GM12878 (cell line): ENCODE measurements at regions not wholly inside any gene's neighbourhood (a gene's known extent, or its start where the extent isn't known, plus 50 kb on each side); places are given as distances from the start of the nearest gene placed in this dataset.

Experiments
- ATAC-seq: fragments of 200-7000 bp; cut with Tn5 transposase; 3 replicates; pipeline ENCODE4 v1.9.1; 2020; ENCODE audit warnings: mild to moderate bottlenecking, moderate library complexity
- BruUV-seq: library from RNA; stranded (reverse); fragments of 400-500 nt; replicated peaks from 2 replicates; lab custom pipeline; 2021; lab: Mats Ljungman, UMichigan
- CTCF ChIA-PET: fragments of 300-600 bp; sonication (Branson Sonifier 250); formaldehyde crosslinking; extraction: SDS; loops from one replicate; lab custom pipeline; 2021; ENCODE audit warnings: inconsistent platforms; lab: Yijun Ruan, JAX
- POLR2A ChIA-PET: fragments of 350-600 bp; formaldehyde crosslinking; extraction: SDS; loops from one replicate; lab custom pipeline; 2021; ENCODE audit warnings: inconsistent platforms; lab: Charles Lee
- RAD21 ChIA-PET: fragments of 300-600 bp; sonication (Branson Sonifier 250); formaldehyde crosslinking; loops from one replicate; lab custom pipeline; 2023; ENCODE audit warnings: antibody characterized with exemption; ENCODE audit not compliant: unreplicated experiment; lab: Charles Lee
- SMC1A ChIA-PET: fragments of 300-600 bp; sonication (Branson Sonifier 250); formaldehyde crosslinking; loops from one replicate; lab custom pipeline; 2023; ENCODE audit not compliant: unreplicated experiment, uncharacterized antibody; lab: Charles Lee
- DNase-seq: peaks from one replicate; pipeline ENCODE4 v3.0.0-alpha.2; 2011; ENCODE audit warnings: low read depth, low spot score
- FAIRE-seq: peaks from 3 replicates; lab custom pipeline; 2011; peaks lifted over from hg19 to GRCh38; lab: Jason Lieb, UNC
- H2AFZ ChIP-seq: 2 replicates; pipeline ENCODE4 v1.6.0; 2011; ENCODE audit warnings: low read depth, low read length, control low read depth; ENCODE audit not compliant: control insufficient read depth
- H3K27ac ChIP-seq: 2 replicates; pipeline ENCODE4 v1.5.1; 2011; ENCODE audit warnings: control low read depth; ENCODE audit not compliant: control insufficient read depth, insufficient read depth
- H3K27me3 ChIP-seq, 2 experiments: replicated peaks in 1 of 2; 2 replicates each; pipeline versions ENCODE4 v1.6.0 to v1.6.1; 2011; ENCODE audit warnings: low read length in 1 of 2; ENCODE audit not compliant: control insufficient read depth in 2 of 2, insufficient read depth in 2 of 2
- H3K36me3 ChIP-seq, 2 experiments: 2 replicates each; pipeline ENCODE4 v1.5.1; 2011; ENCODE audit warnings: low read length in 1 of 2; ENCODE audit not compliant: control insufficient read depth in 2 of 2, insufficient read depth in 2 of 2
- H3K4me1 ChIP-seq: 2 replicates; pipeline ENCODE4 v1.6.1; 2011; ENCODE audit warnings: mild to moderate bottlenecking, low read length, moderate library complexity, mixed read lengths; ENCODE audit not compliant: control insufficient read depth, insufficient read depth
- H3K4me2 ChIP-seq: 2 replicates; pipeline ENCODE4 v1.6.0; 2011; ENCODE audit warnings: control low read depth; ENCODE audit not compliant: control insufficient read depth, insufficient read depth
- H3K4me3 ChIP-seq: fragments of 200-600 bp; sonication (generic); 2 replicates; pipeline ENCODE4 v1.5.1; 2016
- H3K79me2 ChIP-seq: 2 replicates; pipeline ENCODE4 v1.6.0; 2011; ENCODE audit warnings: low read length; ENCODE audit not compliant: control insufficient read depth, insufficient read depth
- H3K9ac ChIP-seq: 2 replicates; pipeline ENCODE4 v1.8.0; 2011; ENCODE audit warnings: low read length, control low read depth, mixed read lengths; ENCODE audit not compliant: control insufficient read depth, insufficient read depth
- H3K9me3 ChIP-seq: replicated peaks from 3 replicates; pipeline ENCODE4 v1.5.1; 2011; ENCODE audit warnings: mild to moderate bottlenecking, low read length; ENCODE audit not compliant: control insufficient read depth, insufficient read depth
- H4K20me1 ChIP-seq: 2 replicates; pipeline ENCODE4 v1.6.0; 2011; ENCODE audit not compliant: control insufficient read depth, insufficient read depth
- BMI1 ChIP-seq: fragments of 450-650 bp; IDR thresholded peaks from 2 replicates; pipeline ENCODE4 v1.6.1; 2016; ENCODE audit warnings: mild to moderate bottlenecking, moderate library complexity, borderline replicate concordance
- ETV6 ChIP-seq, 2 experiments: fragments of 450-650 bp in 1 of 2; IDR thresholded peaks in 1 of 2; conservative IDR thresholded peaks in 1 of 2; 2 replicates each; pipeline ENCODE4 v1.6.1; 2014; ENCODE audit warnings: antibody characterized with exemption in 1 of 2, borderline replicate concordance in 1 of 2, low read depth in 1 of 2, mild to moderate bottlenecking in 1 of 2, moderate library complexity in 1 of 2
- NFYA ChIP-seq: IDR thresholded peaks from 2 replicates; pipeline ENCODE4 v1.6.1; 2011; ENCODE audit warnings: low read depth, mild to moderate bottlenecking, low read length, improper control_type of control experiment, borderline replicate concordance
- RB1 ChIP-seq: fragments of 450-650 bp; formaldehyde crosslinking; IDR thresholded peaks from 2 replicates; pipeline ENCODE4 v1.6.1; 2017; ENCODE audit warnings: mild to moderate bottlenecking, borderline replicate concordance
- TCF3 ChIP-seq: IDR thresholded peaks from 2 replicates; pipeline ENCODE4 v1.6.1; 2012; ENCODE audit warnings: low read depth, mild to moderate bottlenecking, low read length, borderline replicate concordance; ENCODE audit not compliant: insufficient read depth
- ZNF217 ChIP-seq: fragments of 450-650 bp; IDR thresholded peaks from 2 replicates; pipeline ENCODE4 v1.6.1; 2017; ENCODE audit warnings: antibody characterized with exemption, mild to moderate bottlenecking
- ZZZ3 ChIP-seq: IDR thresholded peaks from 2 replicates; pipeline ENCODE4 v1.6.1; 2011; ENCODE audit warnings: low read depth; ENCODE audit not compliant: control insufficient read depth, insufficient read length
- WGBS: methylation state at CpG from one replicate; pipeline ENCODE4 v1.1.6; 2016; ENCODE audit warnings: low lambda C conversion rate; ENCODE audit not compliant: insufficient replicate concordance, insufficient coverage; ENCODE audit errors: missing lambda C conversion rate; 5-methylcytosine and 5-hydroxymethylcytosine counted together
- in situ Hi-C: fragments of 300-500 bp; cut with MboI; formaldehyde crosslinking; loops from 9 replicates; pipeline ENCODE4 v1.14.3; 2018; ENCODE audit warnings: mixed read lengths
- intact Hi-C: fragments of 100-400 bp; cut with micrococcal nuclease; formaldehyde crosslinking; loops from one replicate; pipeline ENCODE4 v1.14.2; 2022; ENCODE audit not compliant: unreplicated experiment
- TF ChIP-seq, protein P1 (sequence below): fragments of 450-650 bp; formaldehyde crosslinking; IDR thresholded peaks from 2 replicates; pipeline ENCODE4 v1.5.0; 2022; ENCODE audit warnings: mild to moderate bottlenecking, missing genetic modification characterization
- TF ChIP-seq, protein P2 (sequence below): fragments of 450-650 bp; IDR thresholded peaks from 2 replicates; pipeline ENCODE4 v1.6.1; 2017; ENCODE audit warnings: mild to moderate bottlenecking, moderate library complexity

GRCh38 chr13:73364736-73365135 lies 305.9 kb downstream of the KLF5 start:
- Histone ChIP-seq H3K4me1 (no peaks in the 10 kb centered on the region), H3K4me2 (no peak overlapping the region), H3K4me3 (no peak overlapping the region), H2AFZ (no peak overlapping the region), H3K79me2 (no peaks in the 10 kb centered on the region), H3K27ac (no peak overlapping the region), H3K27me3 (no peaks in the 10 kb centered on the region), H3K9ac (no peak overlapping the region), H4K20me1 (no peaks in the 10 kb centered on the region), H3K9me3 (no peaks in the 10 kb centered on the region), H3K36me3 (no peaks in the 10 kb centered on the region)
- ATAC-seq: no peak
- SMC1A ChIA-PET: interaction anchor here (0.6 kb wide), 1 partner anchor 29 kb away, joined by 3 read pairs; no protein-coding TSS in a partner anchor
- no peak for FAIRE-seq
- CTCF ChIA-PET: no interaction called here
- TF ChIP-seq NFYA (no peak), BMI1 (no peak), ZNF217 (no peak), RB1 (no peak), ETV6 (conservative IDR thresholded peaks at IDR 0.05 in 1 of 2, IDR thresholded peaks at IDR 0.05 in 1 of 2; ENCODE audit: borderline replicate concordance in 1 of 2, low read depth in 1 of 2) (no peak), TCF3 (no peak), ZZZ3 (no peak)
- TF ChIP-seq, protein P1, sequence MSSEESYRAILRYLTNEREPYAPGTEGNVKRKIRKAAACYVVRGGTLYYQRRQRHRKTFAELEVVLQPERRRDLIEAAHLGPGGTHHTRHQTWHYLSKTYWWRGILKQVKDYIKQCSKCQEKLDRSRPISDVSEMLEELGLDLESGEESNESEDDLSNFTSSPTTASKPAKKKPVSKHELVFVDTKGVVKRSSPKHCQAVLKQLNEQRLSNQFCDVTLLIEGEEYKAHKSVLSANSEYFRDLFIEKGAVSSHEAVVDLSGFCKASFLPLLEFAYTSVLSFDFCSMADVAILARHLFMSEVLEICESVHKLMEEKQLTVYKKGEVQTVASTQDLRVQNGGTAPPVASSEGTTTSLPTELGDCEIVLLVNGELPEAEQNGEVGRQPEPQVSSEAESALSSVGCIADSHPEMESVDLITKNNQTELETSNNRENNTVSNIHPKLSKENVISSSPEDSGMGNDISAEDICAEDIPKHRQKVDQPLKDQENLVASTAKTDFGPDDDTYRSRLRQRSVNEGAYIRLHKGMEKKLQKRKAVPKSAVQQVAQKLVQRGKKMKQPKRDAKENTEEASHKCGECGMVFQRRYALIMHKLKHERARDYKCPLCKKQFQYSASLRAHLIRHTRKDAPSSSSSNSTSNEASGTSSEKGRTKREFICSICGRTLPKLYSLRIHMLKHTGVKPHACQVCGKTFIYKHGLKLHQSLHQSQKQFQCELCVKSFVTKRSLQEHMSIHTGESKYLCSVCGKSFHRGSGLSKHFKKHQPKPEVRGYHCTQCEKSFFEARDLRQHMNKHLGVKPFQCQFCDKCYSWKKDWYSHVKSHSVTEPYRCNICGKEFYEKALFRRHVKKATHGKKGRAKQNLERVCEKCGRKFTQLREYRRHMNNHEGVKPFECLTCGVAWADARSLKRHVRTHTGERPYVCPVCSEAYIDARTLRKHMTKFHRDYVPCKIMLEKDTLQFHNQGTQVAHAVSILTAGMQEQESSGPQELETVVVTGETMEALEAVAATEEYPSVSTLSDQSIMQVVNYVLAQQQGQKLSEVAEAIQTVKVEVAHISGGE (CRISPR knock-in tag): no peak
- TF ChIP-seq, protein P2, sequence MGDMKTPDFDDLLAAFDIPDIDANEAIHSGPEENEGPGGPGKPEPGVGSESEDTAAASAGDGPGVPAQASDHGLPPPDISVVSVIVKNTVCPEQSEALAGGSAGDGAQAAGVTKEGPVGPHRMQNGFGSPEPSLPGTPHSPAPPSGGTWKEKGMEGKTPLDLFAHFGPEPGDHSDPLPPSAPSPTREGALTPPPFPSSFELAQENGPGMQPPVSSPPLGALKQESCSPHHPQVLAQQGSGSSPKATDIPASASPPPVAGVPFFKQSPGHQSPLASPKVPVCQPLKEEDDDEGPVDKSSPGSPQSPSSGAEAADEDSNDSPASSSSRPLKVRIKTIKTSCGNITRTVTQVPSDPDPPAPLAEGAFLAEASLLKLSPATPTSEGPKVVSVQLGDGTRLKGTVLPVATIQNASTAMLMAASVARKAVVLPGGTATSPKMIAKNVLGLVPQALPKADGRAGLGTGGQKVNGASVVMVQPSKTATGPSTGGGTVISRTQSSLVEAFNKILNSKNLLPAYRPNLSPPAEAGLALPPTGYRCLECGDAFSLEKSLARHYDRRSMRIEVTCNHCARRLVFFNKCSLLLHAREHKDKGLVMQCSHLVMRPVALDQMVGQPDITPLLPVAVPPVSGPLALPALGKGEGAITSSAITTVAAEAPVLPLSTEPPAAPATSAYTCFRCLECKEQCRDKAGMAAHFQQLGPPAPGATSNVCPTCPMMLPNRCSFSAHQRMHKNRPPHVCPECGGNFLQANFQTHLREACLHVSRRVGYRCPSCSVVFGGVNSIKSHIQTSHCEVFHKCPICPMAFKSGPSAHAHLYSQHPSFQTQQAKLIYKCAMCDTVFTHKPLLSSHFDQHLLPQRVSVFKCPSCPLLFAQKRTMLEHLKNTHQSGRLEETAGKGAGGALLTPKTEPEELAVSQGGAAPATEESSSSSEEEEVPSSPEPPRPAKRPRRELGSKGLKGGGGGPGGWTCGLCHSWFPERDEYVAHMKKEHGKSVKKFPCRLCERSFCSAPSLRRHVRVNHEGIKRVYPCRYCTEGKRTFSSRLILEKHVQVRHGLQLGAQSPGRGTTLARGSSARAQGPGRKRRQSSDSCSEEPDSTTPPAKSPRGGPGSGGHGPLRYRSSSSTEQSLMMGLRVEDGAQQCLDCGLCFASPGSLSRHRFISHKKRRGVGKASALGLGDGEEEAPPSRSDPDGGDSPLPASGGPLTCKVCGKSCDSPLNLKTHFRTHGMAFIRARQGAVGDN: no peak
- RAD21 ChIA-PET: no interaction called here
- intact Hi-C loops (no loop called here), in situ Hi-C loops (no loop called here)
- no TSS peak for BruUV-seq
- DNase-seq: no peak
- POLR2A ChIA-PET: no interaction called here
- WGBS: 0% methylated on average over 3 of the region's 3 CpGs
